ENCODE measurements at regions not wholly inside any gene's neighbourhood (a gene's known extent, or its start where the extent isn't known, plus 50 kb on each side); places are given as distances from the start of the nearest gene placed in this dataset.

GRCh38 chr1:70807088-70807664, 240.4 kb downstream of the PTGER3 start:
- in situ Hi-C loops (cut with MboI; ENCODE audit: low sequenced_read_pairs, unreplicated experiment), result no loop called here
- DNase-seq (ENCODE audit: low spot score), result no peak
- TF ChIP-seq CTCF (IDR thresholded peaks at IDR 0.05; ENCODE audit: borderline replicate concordance, control extremely low read depth, extremely low read depth, insufficient read depth, missing control alignments), result no peak

GRCh38 chr1:70809069-70809468, 238.5 kb downstream of the PTGER3 start:
- TF ChIP-seq CTCF (IDR thresholded peaks at IDR 0.05; ENCODE audit: borderline replicate concordance, control extremely low read depth, extremely low read depth, insufficient read depth, missing control alignments), result no peak
- in situ Hi-C loops (cut with MboI; ENCODE audit: low sequenced_read_pairs, unreplicated experiment), result no loop called here
- no peak for DNase-seq (ENCODE audit: low spot score)

DNA sequence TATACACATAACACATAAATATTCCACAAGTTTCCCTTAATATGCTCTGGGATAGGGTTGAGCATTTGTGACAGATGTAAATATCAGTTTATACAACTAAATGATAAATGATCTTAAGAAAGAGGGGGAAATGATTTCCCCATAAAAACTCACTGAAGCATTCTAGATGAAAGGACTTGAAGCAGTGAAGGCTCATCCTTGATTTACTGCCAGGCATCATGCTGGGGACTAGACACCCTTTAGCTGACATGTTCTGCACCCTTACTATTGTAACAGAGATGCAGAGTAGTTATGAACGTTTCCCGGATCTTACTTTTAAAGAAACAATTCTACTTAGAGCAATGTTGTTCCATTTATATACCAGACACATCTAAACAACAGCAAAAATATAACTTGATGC, 235.8 kb downstream of the PTGER3 start:
- in situ Hi-C loops (cut with MboI; ENCODE audit: low sequenced_read_pairs, unreplicated experiment), result no loop called here
- DNase-seq (ENCODE audit: low spot score), result no peak
- no peak for TF ChIP-seq CTCF (IDR thresholded peaks at IDR 0.05; ENCODE audit: borderline replicate concordance, control extremely low read depth, extremely low read depth, insufficient read depth, missing control alignments)

GRCh38 chr1:70812442-70813109, 235.0 kb downstream of the PTGER3 start:
- no peak for TF ChIP-seq CTCF (IDR thresholded peaks at IDR 0.05; ENCODE audit: borderline replicate concordance, control extremely low read depth, extremely low read depth, insufficient read depth, missing control alignments)
- in situ Hi-C loops (cut with MboI; ENCODE audit: low sequenced_read_pairs, unreplicated experiment), result no loop called here
- no peak for DNase-seq (ENCODE audit: low spot score)

GRCh38 chr1:70818401-70818800, 229.2 kb downstream of the PTGER3 start:
- no peak for DNase-seq (ENCODE audit: low spot score)
- in situ Hi-C loops (cut with MboI; ENCODE audit: low sequenced_read_pairs, unreplicated experiment), result no loop called here
- no peak for TF ChIP-seq CTCF (IDR thresholded peaks at IDR 0.05; ENCODE audit: borderline replicate concordance, control extremely low read depth, extremely low read depth, insufficient read depth, missing control alignments)

- in situ Hi-C loops (cut with MboI; ENCODE audit: low sequenced_read_pairs, unreplicated experiment), result no loop called here
- no peak for TF ChIP-seq CTCF (IDR thresholded peaks at IDR 0.05; ENCODE audit: borderline replicate concordance, control extremely low read depth, extremely low read depth, insufficient read depth, missing control alignments)
- no peak for DNase-seq (ENCODE audit: low spot score)
Observed at GRCh38 chr1:70819231-70819630, 228.4 kb downstream of the PTGER3 start.
